GM18519 (cell line): ENCODE measurements at regions not wholly inside any gene's neighbourhood (a gene's known extent, or its start where the extent isn't known, plus 50 kb on each side); places are given as distances from the start of the nearest gene placed in this dataset.

Experiments used
- ATAC-seq: cut with Tn5 transposase; IDR thresholded peaks from one replicate; pipeline ENCODE4 v1.9.1; 2021; ENCODE audit warnings: mild to moderate bottlenecking, moderate library complexity; ENCODE audit not compliant: unreplicated experiment, low FRiP score

DNA sequence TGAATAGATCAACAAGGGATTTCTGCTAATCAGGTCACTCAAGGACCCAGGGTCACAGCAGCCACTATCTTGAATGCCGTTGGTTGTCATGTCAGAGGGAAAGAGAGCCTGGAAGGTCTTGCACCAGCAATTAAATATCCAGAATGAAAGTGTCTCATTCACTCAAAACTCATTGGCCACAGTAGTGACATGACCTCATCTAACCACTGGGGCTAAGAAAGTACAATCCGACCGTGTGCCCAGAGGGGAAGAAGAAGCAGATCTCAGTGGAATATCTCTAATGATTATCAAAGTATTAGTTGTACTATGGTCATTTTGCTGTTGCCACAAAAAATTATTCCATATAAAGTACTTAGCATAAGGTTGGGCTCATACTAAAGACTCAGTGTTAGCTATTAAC, 210.0 kb downstream of the QDPR start:
- ATAC-seq, result no peak

DNA sequence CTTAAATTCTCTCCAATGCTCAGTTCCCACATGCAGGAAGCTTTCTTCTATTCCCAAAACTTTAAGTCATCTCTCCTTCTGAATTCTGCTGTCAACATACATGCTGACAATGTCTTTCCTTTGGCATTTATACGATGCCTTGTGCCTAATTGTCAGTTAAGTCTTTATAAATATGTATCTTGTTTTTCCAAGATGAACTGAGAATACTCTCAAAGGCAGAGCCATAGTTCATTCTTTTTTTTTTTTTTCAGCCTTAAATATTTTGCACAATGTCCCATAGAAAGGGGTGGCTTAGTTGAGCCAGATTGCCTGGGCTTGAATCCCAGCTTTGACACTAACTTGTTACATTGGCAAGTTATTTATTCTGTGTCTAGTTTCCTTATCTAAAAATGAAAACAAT, 210.6 kb downstream of the QDPR start:
- no peak for ATAC-seq

GRCh38 chr4:17296921-17297890, 214.7 kb downstream of the QDPR start:
- ATAC-seq, result no peak

- no peak for ATAC-seq
These were observed 218.0 kb downstream of the QDPR start for GRCh38 chr4:17293901-17294300.

- no peak for ATAC-seq
These were observed 223.7 kb downstream of the QDPR start for GRCh38 chr4:17288151-17288550.

DNA sequence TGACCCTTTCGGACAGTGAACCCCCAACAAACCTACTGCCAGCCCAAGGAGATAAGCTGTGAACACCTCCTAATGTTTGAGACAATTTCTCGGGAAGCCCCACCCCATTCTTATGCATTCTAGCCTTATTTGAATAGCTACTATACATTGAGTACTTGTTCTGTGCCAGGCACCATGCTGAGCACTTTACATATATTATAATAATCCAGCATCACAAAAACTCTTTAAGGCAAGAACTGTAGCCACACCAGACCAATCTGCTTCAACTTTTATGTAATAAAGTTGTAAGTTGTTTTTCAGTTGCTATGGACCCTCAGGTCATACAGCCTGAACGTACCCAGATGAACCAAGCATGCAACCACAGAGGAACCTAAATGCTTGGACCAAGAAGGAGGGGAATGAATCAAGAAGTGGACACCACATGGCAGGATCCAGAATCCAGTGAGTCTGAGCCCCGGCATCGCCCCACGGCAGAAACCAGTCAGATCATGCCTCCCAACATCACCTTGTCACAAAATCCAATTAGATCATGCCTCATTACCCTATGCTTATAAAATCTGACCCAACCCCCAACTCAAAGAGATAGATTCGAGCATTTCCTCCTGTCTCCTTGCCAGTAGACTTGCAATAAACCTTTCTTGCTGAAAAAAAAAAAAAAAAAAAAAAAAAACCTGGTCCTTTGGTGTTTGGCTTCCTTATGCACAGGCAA, 225.0 kb downstream of the QDPR start:
- no peak for ATAC-seq

GRCh38 chr4:17285747-17286146, 226.1 kb downstream of the QDPR start:
- no peak for ATAC-seq

DNA sequence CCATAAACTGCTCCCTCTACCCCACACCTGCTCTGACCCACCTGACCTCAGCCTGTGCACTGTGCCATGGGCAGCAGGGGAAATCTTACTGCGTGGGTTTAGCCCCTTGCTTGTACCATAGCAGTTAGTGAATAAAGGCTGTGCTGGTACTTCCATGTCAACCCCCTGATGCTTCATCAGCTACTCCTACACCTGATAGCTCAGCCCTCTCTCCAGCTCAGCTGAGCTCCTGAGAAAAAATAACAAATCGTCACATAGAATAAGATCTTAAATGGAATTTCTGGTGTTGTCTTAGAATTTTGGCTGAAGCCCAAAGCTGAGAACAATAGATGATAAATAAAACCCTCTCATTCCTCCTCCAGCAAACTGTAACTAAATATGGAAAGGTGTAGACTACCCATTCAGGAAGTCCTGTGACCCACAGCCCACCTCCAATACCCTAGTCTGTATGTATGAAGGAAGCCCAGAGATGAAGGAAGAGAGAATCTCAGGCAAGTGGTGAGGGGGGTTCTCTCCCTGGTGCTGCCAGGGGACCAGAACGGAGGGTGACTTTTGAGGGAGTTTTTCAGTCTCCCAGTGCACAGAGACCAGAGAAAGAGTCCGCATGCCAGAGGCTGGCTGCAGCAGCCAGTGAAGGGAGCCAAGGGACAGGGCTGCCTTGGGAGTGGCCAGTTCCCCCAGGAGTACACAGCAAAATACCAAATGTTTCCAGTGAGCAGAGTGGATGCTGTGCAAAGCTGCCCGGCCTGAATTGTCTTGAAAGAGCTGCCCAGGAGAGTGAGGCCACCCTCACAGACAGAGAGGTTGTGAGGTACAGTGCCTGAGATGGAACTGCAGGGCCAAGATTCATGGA, 227.3 kb downstream of the QDPR start:
- ATAC-seq, result no peak

DNA sequence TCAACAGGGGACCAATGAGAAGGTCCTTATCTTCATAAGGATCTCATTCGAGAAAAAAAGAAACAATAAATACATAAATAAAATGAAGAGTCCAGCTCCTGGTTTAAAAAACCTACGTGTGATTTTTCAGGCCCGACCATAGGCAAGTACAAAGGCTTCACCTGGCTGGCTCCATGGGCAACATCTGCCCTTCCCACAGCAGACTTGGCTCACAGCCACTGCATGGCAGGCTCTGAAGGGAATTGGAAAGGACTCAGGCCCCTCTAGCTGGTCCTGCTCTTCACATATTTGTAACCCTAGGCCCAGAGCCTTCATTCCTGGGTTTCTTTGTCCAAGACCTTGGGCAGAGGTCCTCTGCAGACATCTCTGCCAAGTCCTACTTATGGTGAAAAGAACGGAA, 228.1 kb downstream of the QDPR start:
- no peak for ATAC-seq

- ATAC-seq, result no peak
These were observed 228.6 kb downstream of the QDPR start for GRCh38 chr4:17283251-17283650.

DNA sequence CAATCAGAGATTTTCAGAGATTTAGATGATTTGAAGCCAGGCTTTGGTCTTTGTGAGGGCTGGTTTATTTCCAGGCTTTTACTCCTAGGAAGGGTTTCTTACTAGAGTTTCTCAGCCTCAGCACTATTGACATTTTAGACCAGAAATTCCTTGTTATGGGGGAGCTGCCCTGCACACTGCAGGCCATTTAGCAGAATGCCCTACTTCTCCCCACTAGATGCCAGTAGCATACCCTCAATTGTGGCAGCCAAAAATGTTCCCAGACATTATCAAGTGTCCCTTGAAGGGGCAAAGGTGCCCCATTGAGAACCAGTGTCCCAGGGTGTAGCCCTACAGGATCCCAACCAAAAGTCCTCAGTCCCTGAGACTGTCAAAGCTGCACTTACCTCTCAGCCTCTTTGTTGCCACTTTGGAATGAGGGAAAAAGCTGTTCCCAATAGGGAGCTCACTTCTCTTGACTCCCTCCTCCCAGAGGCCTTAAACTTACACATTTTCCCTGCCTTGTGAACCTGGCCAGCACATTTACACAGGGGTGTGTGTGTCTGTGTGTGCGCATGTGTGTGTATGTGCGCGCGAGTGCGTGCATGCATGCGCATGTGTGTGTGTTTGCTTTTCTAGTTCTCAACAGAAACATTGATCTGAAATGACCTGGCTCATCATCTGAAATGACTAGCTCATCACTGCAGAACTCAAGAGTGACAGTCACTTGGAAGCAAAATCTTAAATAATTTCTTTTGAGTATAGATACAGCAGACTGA, 231.4 kb downstream of the QDPR start:
- ATAC-seq, result no peak

DNA sequence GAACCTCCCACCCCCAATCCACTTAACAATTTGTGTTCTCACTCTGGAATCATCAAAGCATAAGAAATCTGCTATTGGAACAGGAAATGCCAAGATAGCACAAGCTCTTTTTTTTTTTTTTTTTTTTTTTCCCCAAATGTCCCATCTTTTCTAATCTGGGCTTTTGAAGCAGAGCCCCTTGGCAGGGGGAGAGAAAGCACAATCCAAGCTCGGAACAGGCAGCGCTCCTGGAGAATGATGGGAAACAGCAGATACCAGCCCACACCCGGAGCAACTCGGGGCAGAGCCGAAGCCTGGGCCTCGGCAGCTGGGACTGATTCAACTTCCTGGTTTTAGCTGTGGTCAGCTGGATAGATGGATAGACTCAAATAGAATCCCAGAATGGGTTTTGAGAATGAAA, 235.1 kb downstream of the QDPR start:
- ATAC-seq, result no peak

GRCh38 chr4:17275836-17276235, 236.1 kb downstream of the QDPR start:
- no peak for ATAC-seq

GRCh38 chr4:17273047-17273446, 238.8 kb downstream of the QDPR start:
- ATAC-seq, result no peak

GRCh38 chr4:17272154-17272553, 239.7 kb downstream of the QDPR start:
- ATAC-seq, result no peak

- no peak for ATAC-seq
These were observed 246.2 kb downstream of the QDPR start for GRCh38 chr4:17265653-17266052.

- ATAC-seq, result no peak
These were observed 246.8 kb downstream of the QDPR start for GRCh38 chr4:17265139-17265538.

- no peak for ATAC-seq
These were observed 251.6 kb downstream of the QDPR start for GRCh38 chr4:17260166-17260907.

GRCh38 chr4:17258106-17258505, 253.8 kb downstream of the QDPR start:
- no peak for ATAC-seq
